GM19397 (cell line): ENCODE measurements at regions not wholly inside any gene's neighbourhood (a gene's known extent, or its start where the extent isn't known, plus 50 kb on each side); places are given as distances from the start of the nearest gene placed in this dataset.
"Not testable (repeated sequence)": the region's sequence is repeated elsewhere in the genome, so short reads cannot be mapped to it uniquely, and the experiment has no call there.

Experiments used
- ATAC-seq: cut with Tn5 transposase; IDR thresholded peaks from one replicate; pipeline ENCODE4 v1.9.1; 2021; ENCODE audit warnings: mild to moderate bottlenecking, moderate library complexity; ENCODE audit not compliant: unreplicated experiment

GRCh38 chr9:65422966-65423690, 138.1 kb upstream of the FOXD4L5 start:
- ATAC-seq = not testable (repeated sequence)

GRCh38 chr9:65421486-65421885, 136.5 kb upstream of the FOXD4L5 start:
- not testable (repeated sequence) for ATAC-seq

- ATAC-seq = no peak
Measured at GRCh38 chr9:65420771-65421170, 135.8 kb upstream of the FOXD4L5 start.

GRCh38 chr9:65418966-65419365, 134.0 kb upstream of the FOXD4L5 start:
- not testable (repeated sequence) for ATAC-seq

- not testable (repeated sequence) for ATAC-seq
Measured at GRCh38 chr9:65416948-65417347, 131.9 kb upstream of the FOXD4L5 start.

- not testable (repeated sequence) for ATAC-seq
Measured at GRCh38 chr9:65414249-65414648, 129.2 kb upstream of the FOXD4L5 start.

- ATAC-seq = not testable (repeated sequence)
Measured at GRCh38 chr9:65413371-65413770, 128.4 kb upstream of the FOXD4L5 start.

- no peak for ATAC-seq
Measured at GRCh38 chr9:65411901-65412300, 126.9 kb upstream of the FOXD4L5 start.

GRCh38 chr9:65411336-65411735, 126.3 kb upstream of the FOXD4L5 start:
- no peak for ATAC-seq

GRCh38 chr9:65410926-65411325, 125.9 kb upstream of the FOXD4L5 start:
- no peak for ATAC-seq

GRCh38 chr9:65409471-65409980, 124.5 kb upstream of the FOXD4L5 start:
- ATAC-seq = no peak

- ATAC-seq = not testable (repeated sequence)
Measured at GRCh38 chr9:65408806-65409205, 123.8 kb upstream of the FOXD4L5 start.

GRCh38 chr9:65406625-65407024, 121.6 kb upstream of the FOXD4L5 start:
- not testable (repeated sequence) for ATAC-seq

- not testable (repeated sequence) for ATAC-seq
Measured at GRCh38 chr9:65405766-65406165, 120.8 kb upstream of the FOXD4L5 start.

GRCh38 chr9:65405253-65405652, 120.2 kb upstream of the FOXD4L5 start:
- ATAC-seq = no peak

GRCh38 chr9:65404232-65405006, 119.4 kb upstream of the FOXD4L5 start:
- ATAC-seq = no peak

GRCh38 chr9:65403721-65404120, 118.7 kb upstream of the FOXD4L5 start:
- ATAC-seq = no peak

GRCh38 chr9:65403072-65403471, 118.1 kb upstream of the FOXD4L5 start:
- ATAC-seq = not testable (repeated sequence)

- not testable (repeated sequence) for ATAC-seq
Measured at GRCh38 chr9:65402206-65402870, 117.3 kb upstream of the FOXD4L5 start.

- not testable (repeated sequence) for ATAC-seq
Measured at GRCh38 chr9:65401456-65402045, 116.5 kb upstream of the FOXD4L5 start.

- no peak for ATAC-seq
Measured at GRCh38 chr9:65400886-65401285, 115.9 kb upstream of the FOXD4L5 start.
